NCI-H526 (cell line): ENCODE measurements at regions not wholly inside any gene's neighbourhood (a gene's known extent, or its start where the extent isn't known, plus 50 kb on each side); places are given as distances from the start of the nearest gene placed in this dataset.

Experiments used
- DNase-seq, 2 experiments: peaks; one replicate each; lab custom pipeline; 2025; lab: John Stamatoyannopoulos, UW

GRCh38 chr11:19661827-19662226 is 50.8 kb upstream of the NAV2 start:
- no peak for DNase-seq

GRCh38 chr11:19660076-19660475 is 52.6 kb upstream of the NAV2 start:
- no peak for DNase-seq

- no peak for DNase-seq
These were observed 53.1 kb upstream of the NAV2 start for GRCh38 chr11:19659529-19659928.

- DNase-seq, result no peak
These were observed 54.3 kb upstream of the NAV2 start for GRCh38 chr11:19658344-19658743.

GRCh38 chr11:19656140-19656541 is 56.5 kb upstream of the NAV2 start:
- DNase-seq, result peak in 1 of 2 experiments; percentile 10

GRCh38 chr11:19652623-19653375 is 59.8 kb upstream of the NAV2 start:
- DNase-seq, result peak; percentile 89 to 91

- DNase-seq, result no peak
These were observed 61.0 kb upstream of the NAV2 start for GRCh38 chr11:19651653-19652052.

GRCh38 chr11:19651028-19651427 is 61.6 kb upstream of the NAV2 start:
- DNase-seq, result no peak

GRCh38 chr11:19650467-19650866 is 62.2 kb upstream of the NAV2 start:
- DNase-seq, result peak; percentile 16 to 49

- DNase-seq, result no peak
These were observed 62.9 kb upstream of the NAV2 start for GRCh38 chr11:19649751-19650150.

- peak in 1 of 2 experiments; percentile 19 for DNase-seq
These were observed 64.3 kb upstream of the NAV2 start for GRCh38 chr11:19648321-19648720.

GRCh38 chr11:19647816-19648215 is 64.8 kb upstream of the NAV2 start:
- no peak for DNase-seq

- DNase-seq, result no peak
These were observed 65.7 kb upstream of the NAV2 start for GRCh38 chr11:19646921-19647320.

- no peak for DNase-seq
These were observed 66.3 kb upstream of the NAV2 start for GRCh38 chr11:19646308-19646707.

GRCh38 chr11:19644316-19644715 is 68.3 kb upstream of the NAV2 start:
- DNase-seq, result peak; percentile 58 to 70

GRCh38 chr11:19642185-19643158 is 70.2 kb upstream of the NAV2 start:
- DNase-seq, result no peak

- no peak for DNase-seq
These were observed 73.0 kb upstream of the NAV2 start for GRCh38 chr11:19639603-19640105.

GRCh38 chr11:19635332-19635731 is 77.3 kb upstream of the NAV2 start:
- DNase-seq, result no peak

- no peak for DNase-seq
These were observed 79.4 kb upstream of the NAV2 start for GRCh38 chr11:19633276-19633675.

GRCh38 chr11:19632499-19632834 is 80.2 kb upstream of the NAV2 start:
- no peak for DNase-seq

GRCh38 chr11:19631712-19632498 is 80.7 kb upstream of the NAV2 start:
- no peak for DNase-seq

GRCh38 chr11:19628018-19628417 is 84.6 kb upstream of the NAV2 start:
- no peak for DNase-seq
